CD4-positive, alpha-beta T cell (primary cell): ENCODE measurements at regions not wholly inside any gene's neighbourhood (a gene's known extent, or its start where the extent isn't known, plus 50 kb on each side); places are given as distances from the start of the nearest gene placed in this dataset.

Source experiments
- ATAC-seq: fragments of 200-7000 bp; cut with Tn5 transposase; one replicate; pipeline ENCODE4 v1.10.0; 2022; ENCODE audit warnings: mild to moderate bottlenecking; ENCODE audit not compliant: poor library complexity
- CTCF ChIA-PET: fragments of 350-600 bp; sonication (Branson Sonifier 250); formaldehyde crosslinking; loops from one replicate; lab custom pipeline; 2021; ENCODE audit warnings: antibody characterized with exemption, inconsistent platforms; lab: Charles Lee
- POLR2A ChIA-PET: fragments of 350-600 bp; sonication (Branson Sonifier 250); formaldehyde crosslinking; loops from one replicate; lab custom pipeline; 2021; ENCODE audit warnings: antibody characterized with exemption, inconsistent platforms; lab: Charles Lee
- DNase-seq, 14 experiments: peaks; one replicate each; pipeline ENCODE4 v3.0.0-alpha.2; 2013 to 2020; ENCODE audit warnings: mixed read lengths in 2 of 14
- H3K27ac ChIP-seq, 2 donors: one replicate each; pipeline versions ENCODE4 v1.5.1 to v1.7.0; 2013; ENCODE audit warnings: low read length in 2 of 2, low read depth in 1 of 2, mild to moderate bottlenecking in 1 of 2
- H3K27me3 ChIP-seq, 2 experiments: 1 replicate in 1 of 2; 2 replicates in 1 of 2; pipeline versions ENCODE4 v1.6.1 to v1.7.0; 2013; ENCODE audit warnings: low read length in 2 of 2, control low read depth in 1 of 2, mild to moderate bottlenecking in 1 of 2, moderate library complexity in 1 of 2; ENCODE audit not compliant: insufficient read depth in 2 of 2, control insufficient read depth in 1 of 2
- H3K36me3 ChIP-seq: one replicate; pipeline ENCODE4 v1.6.1; 2013; ENCODE audit warnings: low read length, control low read depth; ENCODE audit not compliant: insufficient read depth
- H3K4me1 ChIP-seq: one replicate; pipeline ENCODE4 v1.6.1; 2013; ENCODE audit warnings: low read length, control low read depth; ENCODE audit not compliant: insufficient read depth
- H3K4me3 ChIP-seq: one replicate; pipeline ENCODE4 v1.5.1; 2013; ENCODE audit warnings: mild to moderate bottlenecking, low read length, moderate library complexity
- H3K9me3 ChIP-seq, 2 experiments: 1 replicate in 1 of 2; 2 replicates in 1 of 2; pipeline versions ENCODE4 v1.6.1 to v1.7.0; 2013; ENCODE audit warnings: low read length in 2 of 2, mild to moderate bottlenecking in 2 of 2, control low read depth in 1 of 2, moderate library complexity in 1 of 2; ENCODE audit not compliant: control insufficient read depth in 1 of 2, insufficient read depth in 1 of 2
- H3K27ac Mint-ChIP-seq: one replicate; pipeline ENCODE4 v1.8.0; 2020; ENCODE audit warnings: mixed read lengths
- H3K27me3 Mint-ChIP-seq: one replicate; pipeline ENCODE4 v1.8.0; 2021; ENCODE audit warnings: mixed read lengths
- H3K36me3 Mint-ChIP-seq: one replicate; pipeline ENCODE4 v1.8.0; 2021; ENCODE audit warnings: low read depth, mixed read lengths
- H3K4me1 Mint-ChIP-seq: one replicate; pipeline ENCODE4 v1.8.0; 2021; ENCODE audit warnings: low read depth, mixed read lengths
- H3K4me3 Mint-ChIP-seq: one replicate; pipeline ENCODE4 v1.8.0; 2020; ENCODE audit warnings: mild to moderate bottlenecking, mixed read lengths
- H3K9me3 Mint-ChIP-seq: one replicate; pipeline ENCODE4 v1.8.0; 2020; ENCODE audit warnings: mixed read lengths
- intact Hi-C, 2 experiments: fragments of 100-400 bp; cut with DNase I in 1 of 2; cut with micrococcal nuclease in 1 of 2; formaldehyde crosslinking; loops; one replicate each; pipeline versions ENCODE4 v1.15.1 to v1.9.0; 2023 to 2025; cut with DNase I, micrococcal nuclease
- TF ChIP-seq, protein P1 (sequence below): fragments of 200-600 bp; IDR thresholded peaks from one replicate; pipeline ENCODE4 v1.8.0; 2022; ENCODE audit warnings: antibody characterized with exemption, mild to moderate bottlenecking

DNA sequence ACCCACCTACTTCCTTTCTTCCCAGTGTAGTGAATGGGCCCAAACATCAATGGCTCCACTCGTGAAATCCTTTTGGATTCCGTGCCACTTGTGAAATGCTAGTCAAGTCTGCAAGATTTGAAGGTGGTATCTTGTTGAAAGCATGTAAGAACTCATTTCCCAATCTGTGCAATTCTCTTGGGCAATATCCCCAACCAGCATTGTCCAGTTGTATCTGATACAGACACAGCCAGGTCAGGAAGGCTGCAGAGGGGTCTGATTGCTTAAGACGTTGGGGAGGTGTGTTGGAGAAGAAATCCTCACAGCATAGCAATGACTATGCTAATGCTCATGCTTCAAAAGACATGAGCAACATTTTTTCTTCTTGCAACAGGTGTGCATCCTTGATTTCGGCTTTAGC lies 164.8 kb downstream of the VEGFC start:
- Mint-ChIP-seq H3K36me3 (no peaks in the 10 kb centered on the region), H3K9me3 (no peaks in the 10 kb centered on the region), H3K4me1 (no peaks in the 10 kb centered on the region), H3K27ac (no peak overlapping the region), H3K27me3 (no peaks in the 10 kb centered on the region), H3K4me3 (no peak overlapping the region)
- no peaks in the 10 kb centered on the region for H3K27me3 ChIP-seq
- H3K4me1 ChIP-seq = no peaks in the 10 kb centered on the region
- intact Hi-C loops = no loop called here
- H3K36me3 ChIP-seq = no peaks in the 10 kb centered on the region
- no peak overlapping the region for H3K27ac ChIP-seq
- POLR2A ChIA-PET = no interaction called here
- TF ChIP-seq, protein P1, sequence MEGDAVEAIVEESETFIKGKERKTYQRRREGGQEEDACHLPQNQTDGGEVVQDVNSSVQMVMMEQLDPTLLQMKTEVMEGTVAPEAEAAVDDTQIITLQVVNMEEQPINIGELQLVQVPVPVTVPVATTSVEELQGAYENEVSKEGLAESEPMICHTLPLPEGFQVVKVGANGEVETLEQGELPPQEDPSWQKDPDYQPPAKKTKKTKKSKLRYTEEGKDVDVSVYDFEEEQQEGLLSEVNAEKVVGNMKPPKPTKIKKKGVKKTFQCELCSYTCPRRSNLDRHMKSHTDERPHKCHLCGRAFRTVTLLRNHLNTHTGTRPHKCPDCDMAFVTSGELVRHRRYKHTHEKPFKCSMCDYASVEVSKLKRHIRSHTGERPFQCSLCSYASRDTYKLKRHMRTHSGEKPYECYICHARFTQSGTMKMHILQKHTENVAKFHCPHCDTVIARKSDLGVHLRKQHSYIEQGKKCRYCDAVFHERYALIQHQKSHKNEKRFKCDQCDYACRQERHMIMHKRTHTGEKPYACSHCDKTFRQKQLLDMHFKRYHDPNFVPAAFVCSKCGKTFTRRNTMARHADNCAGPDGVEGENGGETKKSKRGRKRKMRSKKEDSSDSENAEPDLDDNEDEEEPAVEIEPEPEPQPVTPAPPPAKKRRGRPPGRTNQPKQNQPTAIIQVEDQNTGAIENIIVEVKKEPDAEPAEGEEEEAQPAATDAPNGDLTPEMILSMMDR = no peak
- CTCF ChIA-PET = no interaction called here
- no peak for DNase-seq
- no peak overlapping the region for H3K4me3 ChIP-seq
- H3K9me3 ChIP-seq = peaks cover 0 to 15% of the 10 kb centered on the region in 2 experiments
- no peak for ATAC-seq

DNA sequence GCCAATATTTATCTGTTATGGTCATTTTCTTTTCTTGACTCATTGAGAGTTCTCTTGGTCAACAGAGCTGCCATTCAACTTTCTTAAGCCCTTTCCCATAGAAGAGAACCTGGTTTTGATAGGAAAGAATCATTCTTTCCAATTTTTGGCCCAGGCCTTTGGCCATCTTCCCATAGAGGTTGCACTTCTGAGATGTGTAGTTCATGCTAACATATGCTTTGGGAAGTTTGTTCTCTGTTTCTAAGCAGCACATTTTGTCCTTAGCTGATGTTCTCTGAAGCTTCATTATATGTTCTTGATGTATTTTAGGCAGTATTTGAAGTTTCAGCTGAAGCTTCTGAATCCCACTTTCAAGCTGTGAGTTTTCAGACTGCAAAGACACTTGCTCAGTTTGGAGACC lies 161.1 kb downstream of the VEGFC start:
- H3K4me3 ChIP-seq = no peak overlapping the region
- Mint-ChIP-seq H3K27me3 (no peaks in the 10 kb centered on the region), H3K36me3 (no peaks in the 10 kb centered on the region), H3K4me3 (no peak overlapping the region), H3K9me3 (no peaks in the 10 kb centered on the region), H3K4me1 (no peaks in the 10 kb centered on the region), H3K27ac (no peak overlapping the region)
- CTCF ChIA-PET = no interaction called here
- H3K4me1 ChIP-seq = no peaks in the 10 kb centered on the region
- H3K27ac ChIP-seq = no peak overlapping the region
- peaks cover 0 to 8% of the 10 kb centered on the region in 2 experiments for H3K9me3 ChIP-seq
- intact Hi-C loops = no loop called here
- no peaks in the 10 kb centered on the region for H3K36me3 ChIP-seq
- ATAC-seq (no peak), DNase-seq (no peak)
- H3K27me3 ChIP-seq = no peaks in the 10 kb centered on the region
- POLR2A ChIA-PET = no interaction called here
- TF ChIP-seq, protein P1 = no peak
